GM12864 (cell line): ENCODE measurements at regions not wholly inside any gene's neighbourhood (a gene's known extent, or its start where the extent isn't known, plus 50 kb on each side); places are given as distances from the start of the nearest gene placed in this dataset.

Experiments
- DNase-seq: peaks from one replicate; pipeline ENCODE4 v3.0.0-alpha.2; 2011; ENCODE audit warnings: low read depth
- H3K4me3 ChIP-seq: 2 replicates; pipeline ENCODE4 v1.5.1; 2011; ENCODE audit warnings: mild to moderate bottlenecking, low read depth, low read length, control low read depth
- TF ChIP-seq, protein P1 (sequence below): IDR thresholded peaks from 2 replicates; pipeline ENCODE4 v1.5.1; 2011; ENCODE audit warnings: low read depth, mild to moderate bottlenecking, moderate library complexity, low read length, control low read depth, inconsistent platforms; ENCODE audit errors: missing control alignments

DNA sequence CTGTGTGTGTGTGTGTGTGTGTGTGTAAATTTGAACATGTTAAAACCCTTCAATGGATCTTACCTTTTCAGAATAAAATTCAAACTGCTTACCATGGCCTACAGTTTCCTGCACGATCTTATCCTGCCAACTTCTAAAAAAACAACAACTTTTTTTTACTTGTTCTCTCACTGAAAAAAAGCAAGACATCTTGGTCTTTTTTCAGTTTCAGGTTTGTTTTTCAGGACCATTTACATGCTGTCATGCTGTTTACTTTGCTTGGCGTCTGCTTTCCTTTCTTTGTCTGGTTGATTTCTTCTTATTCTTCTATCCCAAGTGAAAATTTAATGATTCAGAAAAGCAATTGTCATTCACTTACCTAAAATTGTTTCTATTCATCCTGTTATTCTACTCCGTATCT, 286.3 kb upstream of the TMEFF2 start:
- TF ChIP-seq, protein P1, sequence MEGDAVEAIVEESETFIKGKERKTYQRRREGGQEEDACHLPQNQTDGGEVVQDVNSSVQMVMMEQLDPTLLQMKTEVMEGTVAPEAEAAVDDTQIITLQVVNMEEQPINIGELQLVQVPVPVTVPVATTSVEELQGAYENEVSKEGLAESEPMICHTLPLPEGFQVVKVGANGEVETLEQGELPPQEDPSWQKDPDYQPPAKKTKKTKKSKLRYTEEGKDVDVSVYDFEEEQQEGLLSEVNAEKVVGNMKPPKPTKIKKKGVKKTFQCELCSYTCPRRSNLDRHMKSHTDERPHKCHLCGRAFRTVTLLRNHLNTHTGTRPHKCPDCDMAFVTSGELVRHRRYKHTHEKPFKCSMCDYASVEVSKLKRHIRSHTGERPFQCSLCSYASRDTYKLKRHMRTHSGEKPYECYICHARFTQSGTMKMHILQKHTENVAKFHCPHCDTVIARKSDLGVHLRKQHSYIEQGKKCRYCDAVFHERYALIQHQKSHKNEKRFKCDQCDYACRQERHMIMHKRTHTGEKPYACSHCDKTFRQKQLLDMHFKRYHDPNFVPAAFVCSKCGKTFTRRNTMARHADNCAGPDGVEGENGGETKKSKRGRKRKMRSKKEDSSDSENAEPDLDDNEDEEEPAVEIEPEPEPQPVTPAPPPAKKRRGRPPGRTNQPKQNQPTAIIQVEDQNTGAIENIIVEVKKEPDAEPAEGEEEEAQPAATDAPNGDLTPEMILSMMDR = no peak
- no peak overlapping the region for H3K4me3 ChIP-seq
- DNase-seq = no peak

- TF ChIP-seq, protein P1 = no peak
- no peak for DNase-seq
- no peak overlapping the region for H3K4me3 ChIP-seq
Observed at GRCh38 chr2:192473331-192473730, 278.6 kb upstream of the TMEFF2 start.

DNA sequence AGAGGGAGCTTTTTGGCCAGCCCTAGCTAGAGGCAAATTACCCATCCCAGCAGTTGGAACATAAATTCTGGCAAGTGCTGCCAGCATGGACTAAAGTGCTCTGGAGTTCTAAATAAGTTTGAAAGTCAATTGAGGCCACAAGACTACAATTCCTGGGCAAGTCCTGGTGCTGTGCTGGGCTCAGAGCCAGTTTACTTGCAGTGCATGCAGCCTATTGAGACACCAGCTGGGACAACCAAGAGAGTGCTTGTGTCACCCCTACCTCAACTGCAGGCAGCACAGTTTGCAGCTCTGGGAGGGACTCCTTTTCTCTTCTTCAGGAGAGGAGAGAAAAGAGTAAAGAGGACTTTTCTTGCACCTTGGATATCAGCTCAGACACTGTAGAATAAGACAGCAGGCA, 277.2 kb upstream of the TMEFF2 start:
- no peak for DNase-seq
- TF ChIP-seq, protein P1 = no peak
- H3K4me3 ChIP-seq = no peak overlapping the region

- TF ChIP-seq, protein P1 = no peak
- no peak for DNase-seq
- H3K4me3 ChIP-seq = no peak overlapping the region
Observed at GRCh38 chr2:192469612-192470011, 274.9 kb upstream of the TMEFF2 start.

- TF ChIP-seq, protein P1 = no peak
- no peak overlapping the region for H3K4me3 ChIP-seq
- DNase-seq = no peak
Observed at GRCh38 chr2:192467953-192468660, 273.4 kb upstream of the TMEFF2 start.

- no peak for DNase-seq
- no peak overlapping the region for H3K4me3 ChIP-seq
Observed at GRCh38 chr2:192465141-192465540, 270.4 kb upstream of the TMEFF2 start.

More at GRCh38 chr2:192465141-192465540, 270.4 kb upstream of the TMEFF2 start:
- TF ChIP-seq, protein P1 = no peak
